Fibroblast of skin of right quadriceps (primary cell): ENCODE measurements at regions not wholly inside any gene's neighbourhood (a gene's known extent, or its start where the extent isn't known, plus 50 kb on each side); places are given as distances from the start of the nearest gene placed in this dataset.

Source experiments
- DNase-seq: peaks from one replicate; pipeline ENCODE4 v3.0.0-alpha.2; 2013

GRCh38 chr14:99100497-99101270, 171.3 kb downstream of the BCL11B start:
- no peak for DNase-seq

- DNase-seq, result no peak
These were observed 170.0 kb downstream of the BCL11B start for GRCh38 chr14:99101855-99102461.

DNA sequence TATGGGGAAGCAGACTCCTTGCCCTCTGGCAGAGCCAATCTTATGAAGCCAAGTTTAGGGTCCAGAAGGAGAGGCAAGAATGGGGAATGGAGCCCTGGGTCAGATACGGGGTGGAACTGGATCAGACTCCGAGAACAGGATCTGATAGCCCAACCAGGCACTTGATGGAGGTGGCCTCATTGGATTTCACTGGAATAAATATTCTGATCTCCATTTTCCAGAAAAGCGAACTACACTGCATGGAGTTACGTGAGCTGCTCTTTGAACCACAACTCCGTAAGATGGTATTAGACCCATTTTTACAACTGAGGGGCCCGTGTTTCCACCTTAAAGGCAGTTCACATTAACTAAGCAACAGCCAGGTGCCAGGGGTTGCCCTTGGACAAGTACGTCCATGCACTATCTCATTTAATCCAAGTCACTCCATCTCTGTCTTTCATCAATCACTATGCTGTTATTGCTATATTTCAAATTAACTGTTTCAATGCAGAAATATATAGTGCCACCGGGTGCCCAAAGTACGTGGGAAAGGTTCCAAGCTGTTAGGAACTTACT, 155.2 kb downstream of the BCL11B start:
- DNase-seq, result no peak

- DNase-seq, result no peak
These were observed 154.3 kb downstream of the BCL11B start for GRCh38 chr14:99117671-99118045.

DNA sequence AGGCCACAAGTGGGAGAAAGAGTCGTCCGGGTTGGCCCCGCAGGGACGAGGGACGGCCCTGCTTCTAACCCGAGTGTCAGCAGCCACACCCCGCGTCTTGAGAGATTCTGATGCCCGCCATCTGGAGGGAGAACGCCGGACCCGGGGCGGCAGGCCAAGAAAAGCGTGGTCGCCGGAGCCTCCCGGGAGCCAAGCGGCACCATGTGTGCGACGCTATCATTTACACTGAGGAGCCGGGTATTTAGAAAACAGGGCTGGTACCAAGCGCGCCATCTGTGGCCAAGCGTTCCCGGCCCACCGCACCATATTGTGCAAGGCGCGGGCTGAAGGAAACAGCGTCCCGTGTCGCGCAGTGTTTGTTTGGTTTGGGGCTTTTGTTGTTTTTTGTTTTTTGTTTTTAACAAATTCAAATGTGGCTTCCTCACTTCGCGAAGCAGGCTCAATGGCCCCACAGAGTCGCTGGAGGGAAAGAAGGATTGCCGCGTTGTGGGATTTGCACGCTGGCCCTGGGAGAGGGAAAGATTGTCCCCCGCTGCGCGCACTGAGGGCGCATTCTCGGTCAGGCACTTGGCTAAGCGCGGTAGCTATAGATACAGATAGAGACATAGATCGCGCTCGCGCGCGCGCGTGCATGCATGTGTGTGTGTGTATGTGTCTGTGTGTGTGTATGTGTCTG, 153.8 kb downstream of the BCL11B start:
- peak; percentile 26 for DNase-seq

- no peak for DNase-seq
These were observed 153.1 kb downstream of the BCL11B start for GRCh38 chr14:99118946-99119345.
